A673 (cell line): ENCODE measurements at regions not wholly inside any gene's neighbourhood (a gene's known extent, or its start where the extent isn't known, plus 50 kb on each side); places are given as distances from the start of the nearest gene placed in this dataset.
A peak's percentile ranks its signal among the peaks of the same experiment; 100 is the strongest.

ENCODE experiments used
- BruUV-seq: library from RNA; stranded (reverse); fragments of 400-500 nt; replicated peaks from 2 replicates; lab custom pipeline; 2021; lab: Mats Ljungman, UMichigan
- CTCF ChIA-PET: fragments of 300-600 bp; sonication (Branson Sonifier 250); formaldehyde crosslinking; loops from one replicate; lab custom pipeline; 2022; ENCODE audit warnings: antibody characterized with exemption; lab: Charles Lee
- POLR2A ChIA-PET: fragments of 300-600 bp; sonication (Branson Sonifier 250); formaldehyde crosslinking; loops from one replicate; lab custom pipeline; 2022; ENCODE audit warnings: antibody characterized with exemption; ENCODE audit not compliant: low non-redundant PET; lab: Charles Lee
- DNase-seq: peaks from one replicate; pipeline ENCODE4 v3.0.0-alpha.2; 2015; ENCODE audit warnings: low spot score
- H3K27ac ChIP-seq: fragments of 200-600 bp; sonication (generic); 2 replicates; pipeline ENCODE4 v1.5.1; 2016; ENCODE audit warnings: mixed run types, low read depth, mild to moderate bottlenecking, mixed read lengths, antibody characterized with exemption, low read length; ENCODE audit not compliant: poor library complexity, severe bottlenecking
- H3K27me3 ChIP-seq: fragments of 200-600 bp; sonication (generic); replicated peaks from 2 replicates; pipeline ENCODE4 v1.6.1; 2017; ENCODE audit warnings: mixed run types, low read depth, mild to moderate bottlenecking, mixed read lengths, antibody characterized with exemption, low read length; ENCODE audit not compliant: insufficient read depth, poor library complexity
- H3K36me3 ChIP-seq: fragments of 200-600 bp; sonication (generic); 2 replicates; pipeline ENCODE4 v1.6.1; 2016; ENCODE audit warnings: mixed run types, mild to moderate bottlenecking, mixed read lengths, antibody characterized with exemption, low read length; ENCODE audit not compliant: insufficient read depth, poor library complexity, severe bottlenecking
- H3K4me1 ChIP-seq: fragments of 200-600 bp; sonication (generic); 2 replicates; pipeline ENCODE4 v1.6.1; 2017; ENCODE audit warnings: mixed run types, mild to moderate bottlenecking, mixed read lengths, antibody characterized with exemption, low read length; ENCODE audit not compliant: insufficient read depth, poor library complexity, severe bottlenecking
- H3K4me3 ChIP-seq: fragments of 200-600 bp; sonication (generic); 2 replicates; pipeline ENCODE4 v1.5.1; 2016; ENCODE audit warnings: low read depth, mixed run types, mild to moderate bottlenecking, mixed read lengths, low read length; ENCODE audit not compliant: poor library complexity, severe bottlenecking
- H3K9me3 ChIP-seq: fragments of 200-600 bp; sonication (generic); 2 replicates; pipeline ENCODE4 v1.6.1; 2016; ENCODE audit warnings: mixed run types, low read depth, mild to moderate bottlenecking, mixed read lengths, antibody characterized with exemption, low read length; ENCODE audit not compliant: poor library complexity, severe bottlenecking
- EZH2 ChIP-seq: fragments of 200-600 bp; sonication (generic); IDR thresholded peaks from 2 replicates; pipeline ENCODE4 v1.6.1; 2017; ENCODE audit warnings: borderline replicate concordance, low read depth, mild to moderate bottlenecking, mixed read lengths, antibody characterized with exemption, low read length; ENCODE audit not compliant: poor library complexity, severe bottlenecking
- intact Hi-C: fragments of 100-400 bp; cut with micrococcal nuclease; formaldehyde crosslinking; loops from one replicate; pipeline ENCODE4 v1.10.0; 2022; ENCODE audit not compliant: unreplicated experiment
- TF ChIP-seq, protein P1 (sequence below): fragments of 300-800, 200-600 bp; sonication (generic); conservative IDR thresholded peaks from 2 replicates; pipeline ENCODE4 v1.5.1; 2017; ENCODE audit warnings: low read depth, mild to moderate bottlenecking, antibody characterized with exemption, low read length, moderate library complexity, mixed read lengths

DNA sequence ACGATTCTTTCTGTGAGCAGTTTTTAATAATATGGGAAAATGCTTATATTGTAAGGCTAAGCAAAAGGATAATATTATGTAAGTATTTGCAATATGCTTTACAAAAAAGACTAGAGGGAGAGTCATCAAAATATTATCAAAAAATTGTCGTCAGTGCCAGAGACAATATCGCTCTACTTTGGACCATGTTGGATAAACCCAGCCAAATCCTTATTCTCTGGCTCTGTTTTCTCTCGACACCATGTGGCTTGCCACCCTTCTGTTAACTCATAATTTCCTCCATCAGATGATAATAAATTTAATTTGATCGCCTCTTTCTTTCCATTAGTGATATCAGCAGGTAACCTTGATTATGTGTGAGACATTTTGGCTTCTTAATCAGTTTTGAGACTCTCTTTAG, 129.9 kb downstream of the CDC42EP3 start:
- CTCF ChIA-PET, result no interaction called here
- no peak for DNase-seq
- Histone ChIP-seq H3K36me3 (no peaks in the 10 kb centered on the region), H3K4me1 (peaks cover 13% of the 10 kb centered on the region), H3K9me3 (no peaks in the 10 kb centered on the region), H3K27ac (no peak overlapping the region), H3K27me3 (no peaks in the 10 kb centered on the region), H3K4me3 (no peak overlapping the region)
- TF ChIP-seq, protein P1, sequence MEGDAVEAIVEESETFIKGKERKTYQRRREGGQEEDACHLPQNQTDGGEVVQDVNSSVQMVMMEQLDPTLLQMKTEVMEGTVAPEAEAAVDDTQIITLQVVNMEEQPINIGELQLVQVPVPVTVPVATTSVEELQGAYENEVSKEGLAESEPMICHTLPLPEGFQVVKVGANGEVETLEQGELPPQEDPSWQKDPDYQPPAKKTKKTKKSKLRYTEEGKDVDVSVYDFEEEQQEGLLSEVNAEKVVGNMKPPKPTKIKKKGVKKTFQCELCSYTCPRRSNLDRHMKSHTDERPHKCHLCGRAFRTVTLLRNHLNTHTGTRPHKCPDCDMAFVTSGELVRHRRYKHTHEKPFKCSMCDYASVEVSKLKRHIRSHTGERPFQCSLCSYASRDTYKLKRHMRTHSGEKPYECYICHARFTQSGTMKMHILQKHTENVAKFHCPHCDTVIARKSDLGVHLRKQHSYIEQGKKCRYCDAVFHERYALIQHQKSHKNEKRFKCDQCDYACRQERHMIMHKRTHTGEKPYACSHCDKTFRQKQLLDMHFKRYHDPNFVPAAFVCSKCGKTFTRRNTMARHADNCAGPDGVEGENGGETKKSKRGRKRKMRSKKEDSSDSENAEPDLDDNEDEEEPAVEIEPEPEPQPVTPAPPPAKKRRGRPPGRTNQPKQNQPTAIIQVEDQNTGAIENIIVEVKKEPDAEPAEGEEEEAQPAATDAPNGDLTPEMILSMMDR, result no peak
- TF ChIP-seq EZH2, result no peak
- POLR2A ChIA-PET, result no interaction called here
- intact Hi-C loops, result no loop called here
- BruUV-seq, result no TSS peak

DNA sequence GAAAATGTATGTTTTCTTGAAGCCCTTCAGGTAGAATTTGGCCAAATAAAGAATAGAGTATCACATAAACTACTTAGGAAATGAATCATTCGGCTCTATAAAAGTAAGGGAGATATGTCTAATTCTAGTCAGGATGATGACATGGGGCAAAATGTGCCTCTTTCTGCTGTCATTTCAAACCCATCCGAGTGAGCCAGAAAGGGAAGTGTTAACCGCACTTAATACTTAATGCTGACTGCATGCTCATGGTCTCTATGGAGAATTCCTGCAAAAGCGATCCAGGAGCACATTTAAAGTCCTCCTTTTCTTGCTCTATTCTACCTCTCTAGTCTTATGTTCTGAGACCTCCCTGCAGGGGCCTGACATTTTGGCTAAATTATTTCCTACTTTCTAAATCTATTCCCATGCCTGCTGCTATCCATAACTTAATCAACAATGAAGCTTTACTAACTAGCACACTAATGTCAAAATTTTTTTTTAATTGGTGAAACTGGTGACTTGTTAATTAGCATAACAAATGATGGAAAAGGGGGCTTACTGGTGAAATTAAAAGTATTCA, 127.4 kb downstream of the CDC42EP3 start:
- ChIA-PET POLR2A (no interaction called here), CTCF (no interaction called here)
- no peak for DNase-seq
- Histone ChIP-seq H3K4me3 (no peak overlapping the region), H3K27me3 (no peaks in the 10 kb centered on the region), H3K36me3 (no peaks in the 10 kb centered on the region), H3K4me1 (peaks cover 13% of the 10 kb centered on the region), H3K27ac (no peak overlapping the region), H3K9me3 (no peaks in the 10 kb centered on the region)
- TF ChIP-seq, protein P1, result no peak
- TF ChIP-seq EZH2, result no peak
- no TSS peak for BruUV-seq
- intact Hi-C loops, result no loop called here

DNA sequence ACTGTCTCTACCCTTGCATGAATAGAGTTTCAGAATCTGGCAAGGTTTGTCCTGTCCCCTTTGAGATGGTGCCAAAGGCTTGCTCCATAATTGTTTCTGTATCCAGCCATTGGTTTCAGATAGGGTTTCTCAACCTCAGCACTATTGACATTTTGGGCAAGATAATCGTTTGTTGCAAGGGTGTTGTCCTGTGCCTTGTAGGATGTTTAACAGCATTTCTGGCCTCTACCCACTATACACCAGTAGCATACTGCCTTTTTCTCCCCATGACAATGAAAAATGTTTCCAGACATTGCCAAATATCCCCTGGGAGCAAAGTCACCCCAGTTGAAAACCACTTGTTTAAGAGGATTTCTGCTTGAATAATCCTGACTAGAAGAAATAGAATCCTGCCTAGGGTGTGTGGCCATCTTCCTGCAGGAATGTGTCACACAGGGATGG, 126.8 kb downstream of the CDC42EP3 start:
- Histone ChIP-seq H3K4me1 (peaks cover 13% of the 10 kb centered on the region), H3K4me3 (no peak overlapping the region), H3K27ac (no peak overlapping the region), H3K9me3 (no peaks in the 10 kb centered on the region), H3K27me3 (no peaks in the 10 kb centered on the region), H3K36me3 (no peaks in the 10 kb centered on the region)
- POLR2A ChIA-PET, result no interaction called here
- peak; percentile 38 for DNase-seq
- BruUV-seq, result no TSS peak
- CTCF ChIA-PET, result no interaction called here
- intact Hi-C loops, result no loop called here
- TF ChIP-seq, protein P1, result no peak
- no peak for TF ChIP-seq EZH2
